Middle frontal gyrus (tissue), 1 donor: ENCODE measurements at regions not wholly inside any gene's neighbourhood (a gene's known extent, or its start where the extent isn't known, plus 50 kb on each side); places are given as distances from the start of the nearest gene placed in this dataset.

Experiments
- DNase-seq: peaks from one replicate; pipeline ENCODE4 v3.0.0-alpha.2; 2015; ENCODE audit warnings: low spot score; ENCODE audit errors: extremely low spot score

GRCh38 chr2:239606741-239607516 is 206.1 kb upstream of the HDAC4 start:
- DNase-seq: no peak

- no peak for DNase-seq
These were observed 205.2 kb upstream of the HDAC4 start for GRCh38 chr2:239605976-239606375.

- DNase-seq: no peak
These were observed 204.6 kb upstream of the HDAC4 start for GRCh38 chr2:239605409-239605808.

GRCh38 chr2:239604861-239605260 is 204.0 kb upstream of the HDAC4 start:
- no peak for DNase-seq

- no peak for DNase-seq
These were observed 202.9 kb upstream of the HDAC4 start for GRCh38 chr2:239603411-239604356.

- DNase-seq: no peak
These were observed 201.8 kb upstream of the HDAC4 start for GRCh38 chr2:239602290-239603282.

- DNase-seq: no peak
These were observed 201.1 kb upstream of the HDAC4 start for GRCh38 chr2:239601880-239602279.

- DNase-seq: no peak
These were observed 200.5 kb upstream of the HDAC4 start for GRCh38 chr2:239601201-239601851.

GRCh38 chr2:239600650-239601049 is 199.8 kb upstream of the HDAC4 start:
- DNase-seq: no peak

- no peak for DNase-seq
These were observed 199.3 kb upstream of the HDAC4 start for GRCh38 chr2:239600001-239600593.

- no peak for DNase-seq
These were observed 198.5 kb upstream of the HDAC4 start for GRCh38 chr2:239599299-239599698.

GRCh38 chr2:239598732-239599090 is 197.9 kb upstream of the HDAC4 start:
- DNase-seq: no peak

- no peak for DNase-seq
These were observed 197.4 kb upstream of the HDAC4 start for GRCh38 chr2:239598011-239598731.

- no peak for DNase-seq
These were observed 196.4 kb upstream of the HDAC4 start for GRCh38 chr2:239597216-239597615.

- DNase-seq: no peak
These were observed 196.0 kb upstream of the HDAC4 start for GRCh38 chr2:239596792-239597191.

GRCh38 chr2:239596253-239596652 is 195.4 kb upstream of the HDAC4 start:
- DNase-seq: no peak

- no peak for DNase-seq
These were observed 194.9 kb upstream of the HDAC4 start for GRCh38 chr2:239595726-239596125.

- DNase-seq: no peak
These were observed 194.2 kb upstream of the HDAC4 start for GRCh38 chr2:239594772-239595608.
